ENCODE measurements at regions not wholly inside any gene's neighbourhood (a gene's known extent, or its start where the extent isn't known, plus 50 kb on each side); places are given as distances from the start of the nearest gene placed in this dataset.

DNA sequence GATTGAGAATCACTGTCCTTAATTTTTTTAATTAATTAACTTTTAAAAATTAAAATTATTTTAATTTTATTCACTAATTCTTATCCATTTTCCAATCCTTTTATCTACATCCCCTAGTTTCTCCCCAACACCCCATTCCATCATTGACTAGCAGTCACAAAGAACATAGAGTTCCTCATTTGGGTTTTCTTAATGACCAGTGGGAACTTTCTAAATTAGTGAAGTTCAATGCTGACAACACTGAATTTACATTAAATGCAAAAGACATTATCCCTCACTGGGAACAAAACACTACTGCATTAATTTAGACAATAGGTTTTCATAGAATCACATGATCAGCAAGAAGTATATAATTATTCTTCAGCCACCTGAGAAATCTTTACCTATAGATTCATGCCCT lies 80.6 kb upstream of the GLS start:
- TF ChIP-seq POLR2A (IDR thresholded peaks at IDR 0.05) (no peak), POLR2AphosphoS5 (IDR thresholded peaks at IDR 0.05) (no peak), EP300 (IDR thresholded peaks at IDR 0.05; ENCODE audit: low read depth) (no peak)
- TF ChIP-seq, protein P1, sequence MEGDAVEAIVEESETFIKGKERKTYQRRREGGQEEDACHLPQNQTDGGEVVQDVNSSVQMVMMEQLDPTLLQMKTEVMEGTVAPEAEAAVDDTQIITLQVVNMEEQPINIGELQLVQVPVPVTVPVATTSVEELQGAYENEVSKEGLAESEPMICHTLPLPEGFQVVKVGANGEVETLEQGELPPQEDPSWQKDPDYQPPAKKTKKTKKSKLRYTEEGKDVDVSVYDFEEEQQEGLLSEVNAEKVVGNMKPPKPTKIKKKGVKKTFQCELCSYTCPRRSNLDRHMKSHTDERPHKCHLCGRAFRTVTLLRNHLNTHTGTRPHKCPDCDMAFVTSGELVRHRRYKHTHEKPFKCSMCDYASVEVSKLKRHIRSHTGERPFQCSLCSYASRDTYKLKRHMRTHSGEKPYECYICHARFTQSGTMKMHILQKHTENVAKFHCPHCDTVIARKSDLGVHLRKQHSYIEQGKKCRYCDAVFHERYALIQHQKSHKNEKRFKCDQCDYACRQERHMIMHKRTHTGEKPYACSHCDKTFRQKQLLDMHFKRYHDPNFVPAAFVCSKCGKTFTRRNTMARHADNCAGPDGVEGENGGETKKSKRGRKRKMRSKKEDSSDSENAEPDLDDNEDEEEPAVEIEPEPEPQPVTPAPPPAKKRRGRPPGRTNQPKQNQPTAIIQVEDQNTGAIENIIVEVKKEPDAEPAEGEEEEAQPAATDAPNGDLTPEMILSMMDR (IDR thresholded peaks at IDR 0.05): no peak

Measured in transverse colon (tissue), 4 donors.